Duodenal mucosa (tissue), 2 donors: ENCODE measurements at regions not wholly inside any gene's neighbourhood (a gene's known extent, or its start where the extent isn't known, plus 50 kb on each side); places are given as distances from the start of the nearest gene placed in this dataset.

Experiments used
- H3K27ac ChIP-seq: one replicate; pipeline ENCODE4 v1.7.0; 2013; ENCODE audit warnings: low read depth, low read length
- H3K27me3 ChIP-seq, 2 donors: one replicate each; pipeline ENCODE4 v1.7.0; 2013; ENCODE audit warnings: low read length in 2 of 2, control low read depth in 1 of 2; ENCODE audit not compliant: insufficient read depth in 2 of 2, control insufficient read depth in 1 of 2
- H3K36me3 ChIP-seq, 2 donors: one replicate each; pipeline ENCODE4 v1.7.0; 2013; ENCODE audit warnings: low read length in 2 of 2, control low read depth in 1 of 2; ENCODE audit not compliant: insufficient read depth in 2 of 2, control insufficient read depth in 1 of 2
- H3K4me1 ChIP-seq, 2 donors: one replicate each; pipeline ENCODE4 v1.7.0; 2013; ENCODE audit warnings: low read length in 2 of 2, control low read depth in 1 of 2; ENCODE audit not compliant: insufficient read depth in 2 of 2, control insufficient read depth in 1 of 2
- H3K4me3 ChIP-seq, 2 donors: one replicate each; pipeline ENCODE4 v1.7.0; 2013; ENCODE audit warnings: low read length in 2 of 2, low read depth in 1 of 2
- H3K9ac ChIP-seq, 2 donors: one replicate each; pipeline ENCODE4 v1.7.0; 2013; ENCODE audit warnings: low read length in 2 of 2, low read depth in 1 of 2
- H3K9me3 ChIP-seq, 2 donors: one replicate each; pipeline ENCODE4 v1.7.0; 2013; ENCODE audit warnings: low read length in 2 of 2, control low read depth in 1 of 2; ENCODE audit not compliant: control insufficient read depth in 1 of 2

- no peaks in the 10 kb centered on the region for H3K4me1 ChIP-seq
- H3K27ac ChIP-seq, result no peak overlapping the region
- H3K9me3 ChIP-seq, result no peaks in the 10 kb centered on the region
- H3K27me3 ChIP-seq, result no peaks in the 10 kb centered on the region
- no peaks in the 10 kb centered on the region for H3K36me3 ChIP-seq
- H3K9ac ChIP-seq, result no peak overlapping the region
- no peak overlapping the region for H3K4me3 ChIP-seq
These were observed 496.1 kb upstream of the MYT1L start for GRCh38 chr2:2827046-2827636.

- Histone ChIP-seq H3K9me3 (no peaks in the 10 kb centered on the region), H3K9ac (no peak overlapping the region), H3K4me1 (no peaks in the 10 kb centered on the region), H3K36me3 (no peaks in the 10 kb centered on the region), H3K4me3 (no peak overlapping the region), H3K27ac (no peak overlapping the region), H3K27me3 (no peaks in the 10 kb centered on the region)
These were observed 495.5 kb upstream of the MYT1L start for GRCh38 chr2:2826621-2827020.

- Histone ChIP-seq H3K27ac (no peak overlapping the region), H3K9me3 (no peaks in the 10 kb centered on the region), H3K9ac (no peak overlapping the region), H3K4me3 (no peak overlapping the region), H3K27me3 (no peaks in the 10 kb centered on the region), H3K36me3 (no peaks in the 10 kb centered on the region), H3K4me1 (no peaks in the 10 kb centered on the region)
These were observed 495.1 kb upstream of the MYT1L start for GRCh38 chr2:2826209-2826551.

- no peaks in the 10 kb centered on the region for H3K36me3 ChIP-seq
- no peak overlapping the region for H3K9ac ChIP-seq
- no peak overlapping the region for H3K4me3 ChIP-seq
- no peak overlapping the region for H3K27ac ChIP-seq
- H3K4me1 ChIP-seq, result no peaks in the 10 kb centered on the region
- no peaks in the 10 kb centered on the region for H3K27me3 ChIP-seq
- H3K9me3 ChIP-seq, result no peaks in the 10 kb centered on the region
These were observed 494.6 kb upstream of the MYT1L start for GRCh38 chr2:2825516-2826208.

DNA sequence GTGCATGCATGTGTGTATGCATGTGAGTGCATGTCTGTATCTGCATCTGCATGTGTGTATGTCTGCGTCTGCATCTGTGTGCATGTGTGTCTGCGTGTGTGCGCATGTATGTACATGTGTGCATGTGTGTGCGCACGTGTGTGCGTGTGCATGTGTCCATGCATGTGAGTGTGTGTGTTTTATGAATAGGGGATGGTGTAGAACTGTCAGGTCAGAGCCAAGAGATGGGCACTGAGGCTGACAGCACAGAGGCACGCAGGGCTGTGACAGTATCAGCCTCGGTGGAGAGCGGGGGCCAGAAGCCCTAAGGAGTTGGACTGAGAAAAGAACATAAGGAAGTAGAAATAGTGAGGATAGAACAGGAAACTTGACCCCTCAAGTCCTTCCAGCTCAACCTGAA lies 494.0 kb upstream of the MYT1L start:
- Histone ChIP-seq H3K9ac (no peak overlapping the region), H3K9me3 (no peaks in the 10 kb centered on the region), H3K36me3 (no peaks in the 10 kb centered on the region), H3K27me3 (no peaks in the 10 kb centered on the region), H3K4me1 (no peaks in the 10 kb centered on the region), H3K27ac (no peak overlapping the region), H3K4me3 (no peak overlapping the region)

- Histone ChIP-seq H3K4me1 (no peaks in the 10 kb centered on the region), H3K9ac (no peak overlapping the region), H3K4me3 (no peak overlapping the region), H3K27ac (no peak overlapping the region), H3K27me3 (no peaks in the 10 kb centered on the region), H3K9me3 (no peaks in the 10 kb centered on the region), H3K36me3 (no peaks in the 10 kb centered on the region)
These were observed 493.5 kb upstream of the MYT1L start for GRCh38 chr2:2824588-2824987.

GRCh38 chr2:2823061-2823753 lies 492.1 kb upstream of the MYT1L start:
- no peaks in the 10 kb centered on the region for H3K4me1 ChIP-seq
- H3K9me3 ChIP-seq, result no peaks in the 10 kb centered on the region
- no peaks in the 10 kb centered on the region for H3K27me3 ChIP-seq
- H3K4me3 ChIP-seq, result no peak overlapping the region
- no peaks in the 10 kb centered on the region for H3K36me3 ChIP-seq
- no peak overlapping the region for H3K27ac ChIP-seq
- H3K9ac ChIP-seq, result no peak overlapping the region

DNA sequence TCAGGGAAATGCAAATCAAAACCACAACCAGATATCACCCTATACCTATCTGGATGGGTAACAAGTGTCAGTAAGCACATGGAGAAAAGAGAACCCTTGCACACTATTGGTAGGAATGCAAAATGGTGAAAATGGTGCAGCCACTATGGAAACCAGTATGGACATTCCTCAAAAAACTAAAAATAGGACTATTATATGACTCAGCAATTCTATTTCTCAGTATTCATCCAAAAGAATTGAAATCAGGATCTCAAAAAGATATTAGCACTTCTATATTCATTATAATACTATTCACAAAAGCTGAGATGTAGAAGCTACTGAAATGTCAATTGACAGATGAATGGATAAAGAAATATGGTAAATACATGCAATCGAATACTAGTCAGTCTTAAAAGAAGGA lies 491.1 kb upstream of the MYT1L start:
- Histone ChIP-seq H3K4me3 (no peak overlapping the region), H3K27me3 (no peaks in the 10 kb centered on the region), H3K9ac (no peak overlapping the region), H3K9me3 (no peaks in the 10 kb centered on the region), H3K4me1 (no peaks in the 10 kb centered on the region), H3K36me3 (no peaks in the 10 kb centered on the region), H3K27ac (no peak overlapping the region)

DNA sequence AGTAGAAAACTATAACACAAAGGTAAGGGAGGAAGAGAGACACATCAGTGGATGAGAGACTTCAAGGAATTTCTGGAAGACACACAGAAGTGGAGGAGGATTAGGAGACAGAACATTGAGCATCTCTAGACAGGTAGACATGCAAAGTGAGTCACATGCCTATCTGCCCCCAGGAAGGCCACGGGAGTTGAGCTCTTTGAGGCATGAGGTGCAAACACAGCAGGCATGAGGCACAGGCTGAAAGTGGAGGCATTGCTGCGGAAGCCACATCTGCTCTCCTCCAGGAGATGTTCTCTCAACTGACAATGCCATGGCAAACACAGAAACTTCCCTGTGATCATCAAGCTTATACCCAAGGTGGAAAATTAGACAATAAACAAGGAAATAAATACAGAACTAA lies 481.6 kb upstream of the MYT1L start:
- H3K4me3 ChIP-seq, result no peak overlapping the region
- H3K9ac ChIP-seq, result no peak overlapping the region
- no peaks in the 10 kb centered on the region for H3K4me1 ChIP-seq
- no peaks in the 10 kb centered on the region for H3K36me3 ChIP-seq
- H3K27me3 ChIP-seq, result no peaks in the 10 kb centered on the region
- H3K9me3 ChIP-seq, result peaks cover 0 to 4% of the 10 kb centered on the region in 2 donors
- H3K27ac ChIP-seq, result no peak overlapping the region

- Histone ChIP-seq H3K27me3 (no peaks in the 10 kb centered on the region), H3K27ac (no peak overlapping the region), H3K4me1 (no peaks in the 10 kb centered on the region), H3K4me3 (no peak overlapping the region), H3K36me3 (no peaks in the 10 kb centered on the region), H3K9me3 (peaks cover 0 to 4% of the 10 kb centered on the region in 2 donors), H3K9ac (no peak overlapping the region)
These were observed 481.0 kb upstream of the MYT1L start for GRCh38 chr2:2812117-2812516.
